ENCODE measurements at regions not wholly inside any gene's neighbourhood (a gene's known extent, or its start where the extent isn't known, plus 50 kb on each side); places are given as distances from the start of the nearest gene placed in this dataset.

- no peak for DNase-seq
- no peaks in the 10 kb centered on the region for H3K36me3 ChIP-seq (replicated peaks)
- in situ Hi-C loops (cut with HindIII; ENCODE audit: low pct_ligation_motif_present, low sequenced_read_pairs), result no loop called here
- H3K4me3 ChIP-seq (ENCODE audit: low read depth, low read length), result no peak overlapping the region
- H3K27ac ChIP-seq, result no peak overlapping the region
- no peaks in the 10 kb centered on the region for H3K27me3 ChIP-seq (replicated peaks)
- TF ChIP-seq CTCF (IDR thresholded peaks at IDR 0.05; ENCODE audit: low read depth, low read length, missing control alignments), result no peak
Observed at GRCh38 chr3:182292591-182292990, 500.7 kb upstream of the ATP11B start.

- TF ChIP-seq CTCF (IDR thresholded peaks at IDR 0.05; ENCODE audit: low read depth, low read length, missing control alignments), result no peak
- in situ Hi-C loops (cut with HindIII; ENCODE audit: low pct_ligation_motif_present, low sequenced_read_pairs), result no loop called here
- Histone ChIP-seq H3K36me3 (replicated peaks) (no peaks in the 10 kb centered on the region), H3K27ac (no peak overlapping the region), H3K4me3 (ENCODE audit: low read depth, low read length) (no peak overlapping the region), H3K27me3 (replicated peaks) (no peaks in the 10 kb centered on the region)
- DNase-seq, result no peak
Observed at GRCh38 chr3:182294256-182294655, 499.0 kb upstream of the ATP11B start.

GRCh38 chr3:182294696-182295095, 498.6 kb upstream of the ATP11B start:
- DNase-seq, result no peak
- no peak overlapping the region for H3K4me3 ChIP-seq (ENCODE audit: low read depth, low read length)
- H3K36me3 ChIP-seq (replicated peaks), result no peaks in the 10 kb centered on the region
- no peak for TF ChIP-seq CTCF (IDR thresholded peaks at IDR 0.05; ENCODE audit: low read depth, low read length, missing control alignments)
- in situ Hi-C loops (cut with HindIII; ENCODE audit: low pct_ligation_motif_present, low sequenced_read_pairs), result no loop called here
- no peak overlapping the region for H3K27ac ChIP-seq
- no peaks in the 10 kb centered on the region for H3K27me3 ChIP-seq (replicated peaks)

- Histone ChIP-seq H3K36me3 (replicated peaks) (no peaks in the 10 kb centered on the region), H3K4me3 (ENCODE audit: low read depth, low read length) (no peak overlapping the region), H3K27ac (no peak overlapping the region), H3K27me3 (replicated peaks) (no peaks in the 10 kb centered on the region)
- in situ Hi-C loops (cut with HindIII; ENCODE audit: low pct_ligation_motif_present, low sequenced_read_pairs), result no loop called here
- no peak for DNase-seq
- TF ChIP-seq CTCF (IDR thresholded peaks at IDR 0.05; ENCODE audit: low read depth, low read length, missing control alignments), result no peak
Observed at GRCh38 chr3:182300266-182300665, 493.0 kb upstream of the ATP11B start.

- Histone ChIP-seq H3K27me3 (replicated peaks) (no peaks in the 10 kb centered on the region), H3K36me3 (replicated peaks) (no peaks in the 10 kb centered on the region), H3K27ac (no peak overlapping the region), H3K4me3 (ENCODE audit: low read depth, low read length) (no peak overlapping the region)
- DNase-seq, result no peak
- no peak for TF ChIP-seq CTCF (IDR thresholded peaks at IDR 0.05; ENCODE audit: low read depth, low read length, missing control alignments)
- in situ Hi-C loops (cut with HindIII; ENCODE audit: low pct_ligation_motif_present, low sequenced_read_pairs), result no loop called here
Observed at GRCh38 chr3:182303169-182303568, 490.1 kb upstream of the ATP11B start.

GRCh38 chr3:182305881-182306665, 487.2 kb upstream of the ATP11B start:
- H3K27ac ChIP-seq, result no peak overlapping the region
- in situ Hi-C loops (cut with HindIII; ENCODE audit: low pct_ligation_motif_present, low sequenced_read_pairs), result no loop called here
- H3K27me3 ChIP-seq (replicated peaks), result no peaks in the 10 kb centered on the region
- H3K4me3 ChIP-seq (ENCODE audit: low read depth, low read length), result no peak overlapping the region
- TF ChIP-seq CTCF (IDR thresholded peaks at IDR 0.05; ENCODE audit: low read depth, low read length, missing control alignments), result no peak
- no peak for DNase-seq
- H3K36me3 ChIP-seq (replicated peaks), result no peaks in the 10 kb centered on the region
